ENCODE measurements at regions not wholly inside any gene's neighbourhood (a gene's known extent, or its start where the extent isn't known, plus 50 kb on each side); places are given as distances from the start of the nearest gene placed in this dataset.
"Not testable (repeated sequence)": the region's sequence is repeated elsewhere in the genome, so short reads cannot be mapped to it uniquely, and the experiment has no call there.

DNA sequence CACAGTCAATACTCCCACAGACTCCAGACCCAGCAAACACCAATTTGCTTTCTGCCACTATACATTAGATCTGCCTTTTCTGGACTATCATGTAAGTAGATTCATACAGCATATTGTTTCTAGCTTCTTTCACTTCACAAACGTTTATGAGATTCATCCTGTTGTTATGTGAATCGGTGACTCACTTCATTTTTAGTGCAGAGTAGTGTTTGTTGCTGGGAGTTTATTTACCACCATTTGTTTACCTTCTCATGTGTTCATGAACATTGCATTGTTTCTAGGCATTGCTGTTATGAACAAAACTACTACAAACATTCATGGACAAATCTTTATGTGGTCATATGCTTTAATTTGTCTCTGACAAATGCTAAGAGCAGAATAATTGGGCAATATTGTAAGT lies 807.8 kb upstream of the TMEM132C start:
- no peak for DNase-seq

DNA sequence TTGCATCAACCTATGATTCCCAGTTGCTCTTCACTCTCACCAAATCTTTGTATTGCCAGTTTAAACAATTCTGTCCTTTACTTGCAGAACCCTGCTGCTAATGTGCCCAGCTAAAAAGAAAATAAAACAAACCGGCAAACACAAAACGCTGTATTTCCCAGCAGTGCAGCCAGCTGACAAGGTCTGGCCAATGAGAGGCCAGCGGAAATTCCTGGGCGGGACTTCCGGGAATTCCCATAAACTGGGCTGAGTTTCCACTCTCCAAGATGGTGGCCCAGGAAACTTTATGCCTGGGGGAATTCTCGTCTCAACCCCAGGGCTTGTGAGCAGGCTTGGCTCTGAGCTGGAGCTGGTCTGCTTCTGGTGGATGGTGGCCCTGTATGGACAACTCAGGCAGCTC lies 807.3 kb upstream of the TMEM132C start:
- DNase-seq = no peak

DNA sequence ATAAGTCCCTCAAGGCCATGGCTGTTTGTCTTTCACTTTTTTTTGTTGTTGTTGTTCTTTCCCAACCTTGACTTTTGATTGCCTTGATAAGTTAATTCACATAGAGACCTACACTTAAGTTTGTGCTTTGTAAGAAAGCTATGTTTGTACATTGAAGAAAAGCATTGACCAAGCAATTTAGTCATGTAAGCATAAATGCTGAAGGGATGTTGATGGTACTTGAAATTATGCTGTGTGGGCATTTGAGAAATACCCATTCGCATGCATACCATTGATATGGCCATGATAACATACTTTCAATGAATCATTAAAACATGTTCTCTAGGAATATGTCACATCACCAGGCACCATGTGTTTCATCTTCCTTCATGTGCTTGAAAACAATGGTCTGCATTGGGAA lies 803.7 kb upstream of the TMEM132C start:
- DNase-seq = no peak

DNA sequence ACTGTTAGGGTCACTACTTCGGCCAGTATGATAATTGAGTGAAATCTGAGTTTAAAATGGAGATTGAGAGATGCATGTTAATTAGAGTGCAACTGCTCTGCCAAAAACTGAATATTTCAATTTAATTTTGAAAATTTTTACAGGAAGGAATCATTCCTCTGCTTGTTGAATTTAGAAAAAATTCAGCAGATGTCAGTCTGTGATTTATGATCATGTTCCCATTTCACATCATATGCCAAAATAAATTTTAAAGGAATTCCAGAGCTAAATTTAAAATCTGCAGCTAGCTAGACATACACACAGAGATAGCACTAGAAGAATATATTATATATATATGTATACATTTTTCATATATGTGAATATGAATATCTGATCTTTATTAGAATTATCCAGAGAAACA lies 797.6 kb upstream of the TMEM132C start:
- DNase-seq = no peak

DNA sequence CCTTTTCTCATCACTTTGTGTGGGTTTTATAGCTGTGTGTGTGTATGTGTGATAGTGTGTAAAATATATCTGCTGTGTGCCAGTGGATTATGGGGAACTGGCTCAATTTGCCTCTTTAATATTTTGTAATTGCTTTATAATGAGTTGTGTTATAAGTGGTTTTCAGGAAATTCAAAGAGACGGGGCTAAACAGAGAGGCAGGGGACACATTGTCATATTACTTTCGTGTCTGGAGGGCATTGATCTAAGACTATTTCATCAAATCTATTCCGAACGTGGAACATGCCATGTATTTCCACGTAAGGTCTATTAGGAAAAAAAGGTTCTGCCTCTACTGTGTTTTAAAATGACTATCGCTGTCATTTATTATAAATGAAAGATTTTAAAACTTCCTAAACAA lies 793.2 kb upstream of the TMEM132C start:
- DNase-seq = no peak

DNA sequence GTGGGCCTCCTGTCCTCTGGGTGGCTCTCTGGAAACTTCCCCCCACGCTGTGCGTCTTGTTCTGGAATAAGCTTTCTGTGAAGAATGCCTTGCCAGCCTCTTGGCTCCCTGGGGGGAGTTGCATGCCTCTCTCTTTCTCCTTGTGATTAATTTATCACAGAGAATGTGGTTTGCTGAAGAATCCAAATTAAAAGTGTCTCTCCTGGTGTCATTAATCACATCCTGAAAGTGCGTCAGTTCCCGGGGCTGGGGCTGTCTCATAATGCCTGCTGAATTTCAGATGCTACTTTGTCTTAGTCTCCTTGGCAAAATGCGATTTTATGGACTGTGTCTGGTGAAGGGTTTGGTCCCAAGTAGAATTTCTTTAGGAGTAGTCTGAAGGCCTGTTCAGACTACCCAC lies 787.7 kb upstream of the TMEM132C start:
- DNase-seq = no peak

DNA sequence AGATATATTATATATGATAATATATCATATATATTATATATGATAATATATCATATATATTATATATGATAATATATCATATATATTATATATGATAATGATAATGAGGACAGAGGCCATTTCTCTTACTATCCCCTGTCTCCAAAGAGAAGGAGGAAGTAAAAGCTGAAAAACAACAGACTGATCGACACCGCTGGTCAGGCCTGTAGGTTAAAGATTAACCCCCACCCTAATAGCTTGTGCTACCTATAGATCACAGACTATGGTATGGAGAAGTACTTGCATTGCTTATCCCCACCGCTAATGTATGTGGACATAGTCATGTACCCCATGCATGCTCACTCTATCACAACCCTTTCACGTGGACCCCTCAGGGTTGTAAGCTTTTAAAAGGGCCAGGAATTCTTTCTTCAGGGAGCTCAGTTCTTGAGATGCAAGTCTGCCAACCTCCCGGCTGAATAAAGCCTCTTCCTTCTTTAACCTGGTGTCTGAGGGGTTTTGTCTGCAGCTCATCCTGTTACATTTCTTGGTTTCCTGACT lies 786.1 kb upstream of the TMEM132C start:
- no peak for DNase-seq

DNA sequence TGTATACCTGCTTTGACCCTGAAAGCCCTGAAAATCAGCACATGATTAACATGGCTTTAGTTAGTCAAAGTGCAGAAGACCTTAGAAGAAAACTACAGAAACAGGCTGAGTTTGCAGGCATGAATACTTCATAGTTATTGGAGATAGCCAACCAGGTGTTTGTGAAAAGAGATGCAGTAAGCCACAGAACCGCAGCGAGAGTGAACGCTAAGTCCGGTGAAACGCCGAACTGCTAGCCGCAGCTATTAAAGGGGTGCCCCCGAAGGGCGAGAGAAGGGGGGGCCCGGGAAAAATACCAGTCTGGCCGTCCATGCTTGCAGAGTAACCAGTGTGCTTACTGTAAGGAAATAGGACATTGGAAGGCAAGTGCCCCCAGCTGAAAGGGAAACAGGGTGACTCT lies 784.0 kb upstream of the TMEM132C start:
- no peak for DNase-seq

DNA sequence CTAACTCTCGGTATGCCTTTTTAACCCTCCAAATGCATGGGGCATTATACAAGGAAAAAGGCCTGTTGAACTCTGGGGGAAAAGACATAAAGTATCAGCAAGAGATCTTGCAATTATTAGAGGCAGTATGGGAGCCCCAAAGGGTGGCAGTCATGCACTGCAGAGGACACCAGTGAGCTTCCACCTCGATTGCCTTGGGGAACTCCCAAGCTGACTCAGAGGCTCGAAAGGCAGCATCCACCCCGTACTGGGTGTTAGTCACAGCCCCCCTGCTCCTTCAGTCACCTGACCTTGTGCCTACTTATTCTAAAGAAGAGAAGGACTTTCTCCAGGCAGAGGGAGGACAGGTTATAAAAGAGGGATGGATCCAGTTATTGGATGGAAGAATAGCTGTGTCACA lies 781.4 kb upstream of the TMEM132C start:
- peak in 1 of 4 experiments; percentile 0 for DNase-seq

DNA sequence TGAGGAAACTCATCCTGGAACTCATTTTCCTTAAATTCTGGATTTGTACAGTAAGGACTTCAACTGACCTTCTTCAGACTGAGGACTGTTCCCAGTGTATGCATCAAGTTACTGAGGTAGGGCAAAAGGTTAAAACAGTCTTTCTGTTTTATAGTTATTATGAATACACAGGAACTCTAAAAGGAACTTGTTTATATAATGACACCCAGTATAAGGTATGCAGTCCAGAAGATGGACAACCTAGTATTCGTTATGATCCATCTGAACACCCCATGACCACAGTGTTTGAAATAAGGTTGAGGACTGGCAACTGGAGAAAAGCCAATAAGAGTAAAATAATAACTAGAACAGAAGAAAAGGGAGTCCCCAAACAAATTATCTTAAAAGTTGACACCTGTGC lies 779.9 kb upstream of the TMEM132C start:
- no peak for DNase-seq

DNA sequence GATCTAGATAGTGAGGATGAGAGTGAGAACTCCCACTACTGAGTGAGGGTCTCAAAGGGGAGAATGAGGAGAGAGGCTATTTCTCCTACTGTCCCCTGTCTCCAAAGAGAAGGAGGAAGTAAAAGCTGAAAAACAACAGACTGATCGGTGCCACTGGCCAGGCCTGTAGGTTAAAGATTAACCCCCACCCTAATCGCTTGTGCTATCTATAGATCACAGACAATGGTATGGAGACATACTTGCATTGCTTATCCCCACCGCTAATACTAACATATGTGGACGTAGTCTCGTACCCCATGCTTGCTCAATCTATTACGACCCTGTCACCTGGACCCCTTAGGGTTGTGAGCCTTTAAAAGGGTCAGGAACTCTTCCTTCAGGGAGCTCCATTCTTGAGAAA lies 777.9 kb upstream of the TMEM132C start:
- no peak for DNase-seq

DNA sequence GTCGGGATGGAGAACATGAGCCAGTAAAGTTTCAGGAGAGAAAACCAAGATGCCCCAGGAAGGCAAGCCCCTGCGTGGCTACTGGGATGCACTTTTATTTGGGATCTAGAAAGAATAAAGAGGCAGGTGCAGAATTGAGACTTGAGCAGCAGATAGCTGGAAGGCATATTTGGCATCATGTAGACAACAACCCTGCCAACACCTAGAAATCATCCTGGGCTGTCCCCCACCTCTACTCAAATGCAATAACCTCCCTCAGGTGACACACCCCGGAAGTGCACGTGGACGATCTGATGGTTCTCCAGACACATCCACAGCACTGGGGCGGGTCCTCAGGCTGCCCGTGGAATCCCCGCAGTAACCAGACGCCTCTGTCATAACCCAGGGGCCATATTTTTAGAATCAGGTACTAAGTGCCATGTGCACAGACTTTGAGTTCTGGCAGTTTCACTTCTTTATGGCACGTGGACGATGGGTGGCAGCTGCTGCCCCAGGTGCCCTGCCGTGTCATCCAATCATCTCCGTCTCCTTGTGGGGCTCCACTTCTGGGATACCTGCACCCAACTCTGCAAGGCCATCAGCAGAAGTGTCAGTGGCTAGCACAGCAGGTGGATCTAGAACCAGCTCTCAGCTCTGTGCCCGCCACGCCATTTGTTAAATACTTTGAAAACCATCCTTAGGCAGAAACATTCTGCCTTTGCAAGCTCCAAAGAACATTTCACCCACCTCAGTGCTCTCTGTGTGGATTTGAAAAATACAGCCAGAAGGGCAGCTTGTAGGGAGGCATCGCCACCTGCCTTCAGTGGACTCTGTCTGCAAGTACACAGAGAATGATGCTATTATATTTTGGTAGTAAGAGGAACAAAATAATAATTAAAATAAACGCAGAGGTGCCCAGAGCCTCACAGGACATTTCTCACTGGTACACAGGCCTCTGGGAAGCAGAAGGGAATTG lies 771.7 kb upstream of the TMEM132C start:
- no peak for DNase-seq

DNA sequence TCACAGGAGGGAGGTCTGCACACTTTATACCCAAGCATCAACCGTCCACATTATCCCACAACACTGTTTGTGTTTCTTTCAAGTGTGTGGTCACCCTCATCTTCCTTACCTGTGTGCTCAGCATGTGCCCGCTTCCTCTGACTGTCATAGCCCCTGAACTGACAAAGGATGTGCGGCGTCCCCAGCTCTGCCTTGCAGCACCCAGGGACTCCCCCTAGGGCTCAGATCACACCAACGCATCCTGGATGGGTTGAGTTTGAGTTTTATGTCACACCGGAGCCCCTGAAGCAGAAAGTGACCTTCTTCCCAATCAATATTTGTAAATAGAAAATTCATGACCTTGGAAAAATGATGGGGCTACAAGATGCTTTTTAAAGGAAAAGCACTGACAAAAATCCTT lies 770.7 kb upstream of the TMEM132C start:
- no peak for DNase-seq

DNA sequence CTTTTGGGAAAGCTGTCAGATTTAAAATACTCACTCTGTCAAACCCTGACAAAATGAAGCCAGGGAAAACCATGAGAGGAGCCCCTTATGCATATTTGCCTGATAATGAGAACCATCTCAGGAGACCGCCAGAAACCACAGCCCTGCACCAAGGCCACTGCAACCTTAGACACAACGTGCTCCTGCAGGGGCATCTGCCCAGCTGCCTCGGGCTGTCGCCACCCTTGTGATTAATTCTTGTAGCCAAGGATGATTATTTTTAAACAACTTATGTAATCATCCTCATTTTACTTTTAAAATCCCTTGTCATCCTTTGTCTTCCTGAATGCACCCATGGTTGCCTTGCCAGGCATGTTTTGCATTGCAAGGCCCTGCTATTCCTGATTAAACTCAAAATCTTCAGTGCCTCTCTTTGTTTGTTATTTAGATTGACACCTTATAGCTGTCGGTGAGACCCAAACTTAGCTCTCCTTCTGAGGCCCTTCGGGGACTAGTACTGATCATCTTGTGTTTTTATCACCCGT lies 766.4 kb upstream of the TMEM132C start:
- no peak for DNase-seq

DNA sequence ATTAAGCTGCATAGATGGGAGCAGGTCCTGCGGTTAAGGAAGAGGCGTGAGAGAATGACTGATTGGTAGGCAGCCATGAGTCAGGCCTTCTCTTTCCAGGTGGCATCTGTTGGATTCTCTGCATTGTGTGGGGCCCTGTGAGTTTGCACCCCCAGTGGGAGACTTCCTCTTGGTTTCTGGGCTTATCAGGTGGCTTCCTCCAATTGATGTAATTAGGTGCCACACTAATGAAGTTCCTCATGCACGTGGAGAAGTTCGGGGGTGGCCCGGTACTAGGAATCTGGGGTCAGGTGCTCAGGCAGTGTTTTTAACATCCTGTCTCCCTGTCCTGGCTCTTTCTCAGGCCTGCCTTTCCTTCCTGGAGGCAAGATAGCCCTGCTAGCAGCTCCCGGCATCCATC lies 765.1 kb upstream of the TMEM132C start:
- DNase-seq = no peak

DNA sequence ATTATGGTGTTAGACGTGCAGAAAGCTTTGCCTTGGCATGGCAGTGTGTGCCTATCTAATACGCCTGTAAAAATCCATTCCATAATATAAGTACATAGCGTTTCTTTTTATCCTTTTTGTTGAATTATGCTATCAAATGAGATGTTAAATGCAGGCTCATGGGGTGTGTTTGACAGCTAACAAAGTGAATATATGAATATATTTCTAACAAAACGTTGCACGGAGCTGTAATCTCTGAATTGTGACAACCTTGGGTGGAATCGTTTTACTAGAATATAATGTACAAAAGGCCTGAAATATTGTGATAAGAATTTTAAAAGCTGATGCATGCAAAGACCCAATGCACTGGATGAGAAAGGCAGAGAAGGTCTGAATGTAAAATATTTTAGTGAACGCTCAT lies 763.7 kb upstream of the TMEM132C start:
- no peak for DNase-seq

DNA sequence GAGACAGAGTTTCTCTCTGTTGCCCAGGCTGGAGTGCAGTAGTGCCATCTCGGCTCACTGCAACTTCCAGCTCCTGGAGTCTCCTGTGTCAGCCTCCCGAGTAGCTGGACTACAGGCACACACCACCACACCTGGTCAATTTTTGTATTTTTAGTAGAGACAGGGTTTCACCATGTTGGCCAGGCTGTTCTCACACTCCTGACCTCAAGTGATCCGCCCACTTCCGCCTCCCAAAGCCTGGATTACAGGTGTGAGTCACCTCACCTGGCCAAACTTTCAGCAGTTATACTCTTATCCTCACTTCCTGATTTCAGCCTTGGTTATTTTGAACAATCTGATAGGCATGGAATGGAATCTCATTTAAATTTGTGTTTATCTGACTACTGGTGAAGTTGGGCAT lies 763.0 kb upstream of the TMEM132C start:
- not testable (repeated sequence) for DNase-seq

DNA sequence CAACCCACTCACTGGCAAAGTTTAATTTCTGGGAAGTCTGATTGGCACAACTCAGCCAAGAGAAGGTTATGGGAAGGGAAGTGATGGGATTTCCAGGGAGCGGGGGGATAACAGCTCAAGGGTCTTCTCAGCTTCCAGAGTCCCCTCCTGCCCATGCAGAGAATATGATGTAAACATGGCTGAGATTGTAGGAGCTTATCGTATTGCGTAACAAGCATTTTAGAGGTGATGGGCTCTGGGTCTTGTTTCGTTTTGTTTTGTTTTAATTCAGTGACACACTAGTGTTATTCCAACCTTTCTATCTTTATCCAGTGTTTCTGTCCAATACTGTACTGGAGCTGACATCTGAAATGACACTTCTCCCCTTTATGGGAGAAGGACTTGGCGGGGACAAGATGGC lies 762.1 kb upstream of the TMEM132C start:
- no peak for DNase-seq

DNA sequence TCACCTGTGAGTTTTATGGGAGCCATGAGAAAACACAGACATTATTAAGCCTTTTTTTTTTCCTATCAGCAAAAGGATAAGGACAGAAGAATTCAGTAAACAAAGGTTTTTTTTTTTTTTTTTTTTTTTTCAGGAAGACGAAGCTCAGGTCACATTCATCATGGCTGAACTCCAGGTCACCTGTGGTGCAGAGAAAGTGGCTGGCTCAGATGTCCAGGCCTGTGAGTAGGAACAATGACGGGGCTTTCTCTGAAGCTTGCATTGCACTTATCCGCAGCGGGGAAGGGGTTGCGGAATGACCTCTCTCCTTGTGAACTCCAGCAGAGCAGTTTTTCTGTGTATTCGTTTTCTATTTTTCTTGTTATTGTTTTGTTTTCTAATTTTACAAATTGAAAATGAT lies 759.6 kb upstream of the TMEM132C start:
- DNase-seq = no peak

DNA sequence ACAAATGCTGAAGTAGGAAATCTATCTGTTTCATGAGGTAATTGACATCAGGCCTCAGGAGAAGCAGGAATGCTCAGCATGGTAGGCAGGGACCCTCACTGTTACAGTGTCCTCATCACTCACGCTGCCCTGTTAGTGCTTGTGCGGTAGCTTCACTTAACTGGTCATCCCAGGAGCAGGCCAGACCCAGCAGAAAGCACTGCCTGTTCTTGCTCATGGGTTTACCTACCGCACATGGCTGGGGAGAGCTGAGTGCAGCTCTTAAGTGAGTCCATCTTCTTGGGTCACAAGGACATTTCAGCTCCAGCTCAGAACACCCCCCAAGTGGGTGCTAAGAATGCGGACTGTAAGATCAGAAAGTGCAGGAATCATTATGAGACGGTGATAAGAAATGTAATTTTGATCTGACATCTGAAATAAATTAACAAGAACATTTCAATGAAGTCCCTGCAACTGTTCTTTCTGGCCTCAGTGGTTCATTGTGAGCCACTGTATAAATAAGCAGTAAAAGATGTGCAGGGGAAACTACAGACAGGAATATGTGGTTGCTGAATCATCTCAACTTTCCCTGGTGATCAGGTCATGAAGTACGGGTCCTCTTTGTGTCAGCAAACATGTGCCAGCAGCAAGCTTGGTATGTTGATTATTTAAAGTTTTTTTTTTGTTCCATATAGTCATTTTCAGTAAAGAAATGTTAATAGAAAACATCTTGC lies 757.7 kb upstream of the TMEM132C start:
- DNase-seq = no peak

DNA sequence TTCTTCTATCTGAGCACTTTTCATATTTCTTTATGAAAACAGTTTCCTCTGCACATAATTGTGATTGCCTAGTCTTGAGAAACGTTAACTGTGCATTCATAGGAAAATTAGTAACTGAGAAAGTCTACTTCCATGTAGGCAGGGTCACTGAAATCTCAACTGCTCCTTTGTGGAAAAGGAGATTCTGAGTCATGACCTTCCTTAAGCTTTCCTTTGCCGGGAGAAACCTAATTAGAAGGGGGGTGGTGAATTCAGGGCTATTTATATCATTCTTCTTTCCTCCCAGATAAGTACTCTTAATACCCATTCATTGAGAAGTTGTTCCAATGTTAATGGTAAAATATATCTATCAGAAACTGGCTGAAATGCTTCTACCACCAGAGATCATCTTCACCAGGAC lies 751.0 kb upstream of the TMEM132C start:
- DNase-seq = no peak

DNA sequence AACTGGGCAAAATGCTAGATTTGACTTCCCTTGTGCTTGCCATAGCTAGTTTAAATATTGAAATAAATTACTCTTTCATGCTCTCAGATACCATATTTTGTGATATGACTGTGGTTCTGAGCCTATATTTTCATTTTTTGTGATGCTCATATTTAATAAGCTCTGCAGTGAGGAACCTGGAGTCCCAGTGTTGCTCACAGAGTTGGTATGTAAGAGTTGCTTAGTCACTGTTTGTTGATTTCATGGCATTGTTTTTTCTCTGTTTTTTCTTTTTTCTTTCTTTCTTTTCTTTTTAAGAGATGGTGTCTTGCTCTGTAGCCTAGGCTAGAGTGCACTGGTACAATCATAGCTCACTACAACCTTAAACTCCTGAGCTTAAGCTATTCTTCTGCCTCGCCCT lies 750.5 kb upstream of the TMEM132C start:
- no peak for DNase-seq

DNA sequence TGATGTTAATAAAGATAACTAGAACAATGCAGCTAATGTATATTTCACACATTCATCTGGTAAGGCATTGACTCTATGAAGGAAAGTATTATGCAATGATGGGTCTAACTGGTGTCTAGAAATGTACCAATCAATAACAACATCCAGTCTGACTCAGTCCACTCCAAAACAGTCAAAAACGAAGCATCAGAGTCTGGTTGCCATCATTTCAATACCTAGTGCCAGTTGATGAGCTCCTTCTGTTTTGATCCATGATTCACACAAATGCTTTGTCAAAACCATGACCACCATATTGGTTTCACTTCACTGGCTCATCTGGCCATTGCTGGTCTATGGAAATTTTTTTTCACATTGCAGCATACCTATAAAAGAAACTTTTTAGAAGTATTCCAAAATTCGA lies 747.2 kb upstream of the TMEM132C start:
- DNase-seq = no peak

DNA sequence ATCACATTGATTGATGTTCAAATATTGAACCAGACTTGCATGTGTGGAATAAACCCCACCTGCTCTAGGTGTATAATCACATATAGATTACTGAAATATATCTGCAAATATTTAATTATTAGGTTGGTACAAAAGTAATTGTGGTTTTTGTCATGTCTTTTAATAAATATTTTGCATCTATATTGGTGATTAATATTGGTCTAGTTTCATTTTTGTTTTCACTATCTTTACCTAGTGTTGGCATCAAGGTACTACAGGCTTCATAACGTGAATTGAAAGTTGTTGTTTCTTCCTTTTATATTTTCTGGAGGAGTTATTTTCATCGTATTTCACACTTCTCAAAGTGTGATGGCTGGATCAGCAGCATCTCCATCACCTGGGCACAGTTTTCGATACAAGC lies 740.0 kb upstream of the TMEM132C start:
- DNase-seq = no peak
